GM21825 (cell line): ENCODE measurements at regions not wholly inside any gene's neighbourhood (a gene's known extent, or its start where the extent isn't known, plus 50 kb on each side); places are given as distances from the start of the nearest gene placed in this dataset.

Source experiments
- ATAC-seq: cut with Tn5 transposase; IDR thresholded peaks from one replicate; pipeline ENCODE4 v1.9.1; 2021; ENCODE audit warnings: mild to moderate bottlenecking, moderate library complexity; ENCODE audit not compliant: unreplicated experiment

DNA sequence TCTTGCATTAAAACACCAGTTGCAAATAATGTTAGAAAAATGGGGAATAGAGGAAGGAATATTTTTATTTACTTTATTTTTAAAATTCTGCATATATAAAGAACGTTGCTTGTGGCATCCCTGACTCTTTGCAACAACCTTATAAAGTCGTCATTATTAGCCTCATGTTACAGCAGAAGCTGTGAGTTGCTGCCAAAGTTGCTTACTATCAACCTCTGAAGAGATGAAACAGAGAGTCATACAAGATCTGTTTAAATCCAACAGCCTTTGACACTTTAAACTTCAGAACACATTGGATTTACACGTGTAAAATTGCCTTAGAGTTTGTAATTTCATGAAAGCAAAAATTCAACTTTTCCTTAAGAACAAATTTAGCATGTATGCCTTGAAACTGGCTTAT lies 221.9 kb downstream of the MRPL39 start:
- ATAC-seq: no peak

DNA sequence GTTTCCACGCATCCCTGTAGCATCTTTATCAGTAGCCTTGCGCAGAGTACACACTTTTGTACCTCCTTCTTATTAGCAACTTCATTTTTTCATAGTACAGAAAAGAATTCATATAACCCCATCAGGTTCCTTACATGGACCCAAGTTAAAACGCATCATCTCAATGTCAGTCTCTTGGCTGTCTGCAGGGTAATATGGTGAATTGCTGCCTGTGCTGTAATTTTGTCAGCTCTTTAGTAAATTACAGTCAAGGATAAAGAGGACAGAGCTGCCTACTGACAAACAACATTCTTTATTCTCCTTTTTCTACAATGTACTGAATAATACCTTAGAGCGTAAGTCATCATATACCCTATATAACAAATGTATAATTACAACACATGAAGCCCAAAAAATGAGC lies 222.5 kb downstream of the MRPL39 start:
- no peak for ATAC-seq

DNA sequence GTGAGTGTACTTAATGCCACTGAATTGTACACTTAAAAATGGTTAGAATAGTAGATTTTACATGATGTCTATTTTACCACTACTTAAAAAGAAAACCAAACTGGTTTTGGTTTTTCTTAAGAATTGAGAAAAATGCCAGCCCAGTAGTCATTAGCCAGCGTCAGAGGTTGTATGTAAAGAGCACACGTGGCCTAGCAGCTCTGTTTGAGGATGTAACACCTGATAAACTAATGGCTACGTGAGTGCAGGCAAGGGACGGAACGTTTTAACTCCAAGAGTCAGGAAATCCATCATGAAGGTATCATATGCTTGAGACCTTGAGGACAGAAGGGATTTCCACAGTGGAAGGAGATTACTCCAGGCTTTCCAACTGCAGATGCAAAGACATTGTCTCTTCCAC lies 223.7 kb downstream of the MRPL39 start:
- ATAC-seq: no peak

DNA sequence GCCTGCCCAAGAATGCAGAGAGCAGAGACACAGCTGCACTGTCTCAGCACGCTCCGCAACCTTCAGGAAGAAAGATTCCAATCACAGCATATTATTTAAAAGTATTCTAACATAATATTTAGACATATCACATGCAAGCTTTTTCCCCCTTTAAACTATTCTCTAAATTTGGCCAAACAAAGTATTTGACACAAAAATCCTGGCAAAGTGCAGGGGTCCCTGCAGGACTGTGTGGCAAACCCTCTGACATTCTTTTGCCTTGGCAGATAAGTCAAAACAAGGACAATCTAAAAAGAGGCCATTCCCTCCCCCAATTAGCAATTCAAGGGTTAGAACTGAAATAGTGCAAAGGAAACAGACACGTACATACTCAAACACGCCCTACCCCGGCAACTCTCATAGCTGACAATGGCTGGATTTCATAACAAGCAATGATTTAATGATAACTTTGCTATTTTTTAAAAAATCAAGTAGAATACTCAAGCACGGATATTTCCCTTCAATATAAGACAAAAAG lies 225.3 kb downstream of the MRPL39 start:
- ATAC-seq: no peak

DNA sequence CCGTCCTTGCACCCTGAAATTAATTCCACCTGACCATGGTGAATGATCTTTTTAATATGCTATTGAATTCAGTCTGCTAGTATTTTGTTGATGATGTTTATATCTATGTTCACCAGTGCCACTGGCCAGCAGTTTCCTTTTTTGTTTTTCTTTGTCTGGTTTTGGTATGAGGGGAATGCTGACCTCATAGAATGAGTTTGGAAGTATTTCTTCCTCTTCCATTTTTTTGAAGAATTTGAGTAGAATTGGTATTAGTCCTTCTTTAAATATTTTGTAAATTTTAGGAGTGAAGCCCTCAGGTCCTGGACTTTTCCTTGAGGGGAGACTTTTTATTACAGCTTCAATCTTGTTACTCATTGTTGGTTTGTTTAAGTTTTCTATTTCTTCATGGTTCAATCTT lies 231.6 kb downstream of the MRPL39 start:
- no peak for ATAC-seq

DNA sequence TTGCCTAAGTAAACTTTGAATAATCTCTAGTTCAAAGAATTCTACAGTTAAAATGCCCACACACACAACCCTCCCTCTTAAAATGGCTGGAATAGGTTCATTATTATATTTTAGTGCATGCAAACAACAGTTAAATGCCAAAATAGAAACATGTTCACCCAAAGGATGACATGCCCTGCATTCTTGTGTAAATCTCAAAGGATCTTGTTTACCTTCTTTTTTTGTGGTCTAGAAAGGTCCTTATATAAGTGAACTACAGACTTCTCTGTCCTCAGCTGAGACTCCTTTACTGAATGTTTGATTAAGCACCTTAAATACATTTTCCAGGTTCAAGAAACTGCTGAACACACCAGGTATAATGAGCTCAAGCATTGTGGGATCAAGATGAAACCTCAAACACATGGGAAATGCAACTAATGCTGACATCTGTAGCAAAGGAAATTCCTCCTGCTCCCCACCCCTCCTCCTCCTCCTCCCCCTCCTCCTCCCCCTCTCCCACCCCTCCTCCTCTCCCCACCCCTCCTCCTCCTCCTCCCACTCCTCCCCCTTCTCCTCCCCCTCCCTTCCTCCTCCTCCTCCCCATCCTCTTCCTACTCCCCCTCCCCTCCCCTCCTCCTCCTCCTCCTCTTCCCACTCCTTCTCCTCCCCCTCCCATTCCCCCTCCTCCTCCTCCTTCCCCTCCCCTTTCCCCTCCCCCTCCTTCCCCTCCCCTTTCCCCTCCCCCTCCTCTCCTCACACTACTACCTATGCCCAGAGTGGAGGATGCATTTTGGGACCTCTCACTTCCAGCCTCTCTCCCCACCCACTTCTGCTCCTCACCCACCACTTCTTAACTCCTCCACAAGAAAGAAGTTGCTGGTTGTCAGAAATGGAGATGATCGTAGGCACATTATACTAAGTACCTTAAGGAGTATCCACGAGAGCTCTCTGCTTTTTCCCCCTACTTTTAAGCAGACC lies 233.9 kb downstream of the MRPL39 start:
- ATAC-seq: no peak

DNA sequence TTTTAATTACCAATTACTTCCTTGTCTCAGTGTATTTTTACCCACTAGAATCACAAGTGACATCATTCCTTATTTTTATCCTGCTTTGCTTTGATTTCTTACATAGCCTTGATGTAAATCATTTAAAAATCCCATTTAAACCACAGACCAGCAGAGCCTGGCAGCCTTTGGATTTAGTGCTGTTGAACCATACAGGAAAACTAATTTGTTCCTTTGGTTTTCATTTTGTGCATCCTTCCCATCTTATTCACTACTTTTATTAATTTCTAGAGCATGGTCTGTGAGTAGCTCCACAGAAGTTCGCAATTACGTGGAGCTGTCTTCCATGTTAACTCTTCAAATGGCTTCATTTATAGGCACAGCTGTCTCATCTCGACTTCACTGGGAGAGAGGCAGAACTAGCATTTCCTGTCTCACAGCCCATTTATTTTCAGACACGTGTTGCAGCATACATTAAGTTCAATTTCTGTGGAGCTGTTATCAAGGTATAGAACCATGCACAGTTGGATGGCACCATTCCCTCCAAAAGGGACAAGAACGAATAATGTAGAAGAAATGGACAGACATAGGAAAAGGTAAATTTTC lies 235.3 kb downstream of the MRPL39 start:
- no peak for ATAC-seq

DNA sequence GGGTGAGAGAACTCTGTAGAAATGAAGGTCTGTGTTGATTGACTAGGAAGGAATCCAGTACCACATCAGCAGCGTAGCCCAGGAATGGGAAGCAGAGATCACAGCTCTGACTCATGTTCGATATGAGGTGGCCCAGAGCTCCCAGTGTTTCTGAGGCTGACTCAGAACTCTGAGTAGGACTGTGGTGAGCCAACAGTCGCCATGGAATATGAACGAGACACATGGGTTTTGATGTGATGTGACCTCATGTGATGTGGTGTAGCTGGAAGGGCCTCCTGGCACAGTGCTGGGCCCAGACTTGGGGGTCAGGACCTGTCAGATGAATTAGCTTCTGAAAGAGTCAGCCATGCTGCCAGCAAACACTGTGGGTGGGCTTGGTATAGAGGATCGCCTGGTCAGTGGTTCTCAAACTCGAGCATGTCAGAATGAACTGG lies 237.0 kb downstream of the MRPL39 start:
- no peak for ATAC-seq

DNA sequence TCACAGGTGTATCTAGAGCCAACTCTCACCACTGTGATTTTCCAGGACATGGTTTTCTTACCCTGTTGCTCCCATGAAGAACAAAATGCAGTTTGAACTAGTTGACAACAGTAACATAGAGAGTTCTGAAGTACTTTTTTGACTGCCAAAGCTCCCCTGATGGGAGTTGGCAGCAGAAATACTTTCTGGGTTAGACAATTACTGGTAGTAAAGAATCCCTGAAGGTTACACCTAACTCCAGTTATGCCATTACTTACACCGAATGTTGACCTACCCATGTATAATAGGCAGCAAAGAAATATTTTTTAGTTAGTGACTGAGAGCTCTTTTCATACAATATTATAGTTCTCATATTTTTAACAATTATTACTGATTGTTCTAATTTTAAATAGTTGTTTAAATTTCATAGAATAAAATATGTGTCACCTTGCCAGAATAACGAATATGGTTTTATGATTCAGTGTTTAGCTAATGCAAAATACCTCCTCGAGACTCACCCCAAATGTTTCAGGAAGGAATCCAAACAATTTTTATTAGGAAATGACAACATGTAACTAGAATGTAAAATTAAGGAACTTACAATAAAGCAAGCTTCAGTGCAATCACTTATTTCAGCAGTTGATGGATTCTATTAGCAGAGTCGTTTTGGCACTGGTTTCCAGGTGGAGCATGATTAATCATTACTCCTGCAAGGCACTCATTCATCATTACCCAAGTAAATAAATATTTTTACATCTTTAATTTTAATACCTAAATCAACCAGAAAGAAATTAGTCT lies 237.6 kb downstream of the MRPL39 start:
- ATAC-seq: no peak

DNA sequence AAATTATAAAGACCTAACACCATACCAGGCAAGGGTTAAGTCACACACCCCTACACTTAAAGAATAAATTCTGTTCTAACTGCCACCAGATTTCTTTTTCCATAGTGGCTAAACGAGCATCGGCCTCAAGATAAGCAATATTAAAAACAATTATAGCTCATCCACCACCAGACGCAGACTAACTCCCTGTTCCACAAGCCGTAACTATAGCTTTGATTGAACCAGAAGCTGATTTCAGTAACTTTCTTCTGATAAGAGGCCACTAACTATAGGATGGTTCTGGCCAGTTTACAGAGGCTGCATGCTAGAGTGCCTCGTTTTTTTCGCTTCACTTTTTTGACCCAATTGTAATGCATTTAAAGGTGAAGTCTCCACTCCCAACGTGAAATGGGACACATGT lies 238.8 kb downstream of the MRPL39 start:
- no peak for ATAC-seq

DNA sequence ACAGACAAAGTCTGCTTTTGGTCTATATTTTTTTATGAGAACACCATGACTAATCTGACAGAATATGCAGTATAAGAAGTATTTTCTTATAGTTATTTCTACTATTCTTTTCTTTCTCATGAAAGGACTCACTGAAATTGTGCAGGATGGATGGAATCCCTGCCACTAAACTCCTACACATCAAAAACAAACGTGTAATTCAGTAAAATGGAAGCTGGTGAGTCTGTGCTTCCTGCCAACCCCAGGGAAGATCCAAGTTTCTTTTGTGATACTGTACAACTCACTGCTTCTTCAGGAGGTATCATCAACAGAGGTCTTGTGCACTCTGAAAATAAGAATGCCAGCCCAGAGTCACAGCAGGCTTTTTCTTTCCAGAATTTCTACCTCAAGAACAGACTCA lies 241.2 kb downstream of the MRPL39 start:
- ATAC-seq: no peak

DNA sequence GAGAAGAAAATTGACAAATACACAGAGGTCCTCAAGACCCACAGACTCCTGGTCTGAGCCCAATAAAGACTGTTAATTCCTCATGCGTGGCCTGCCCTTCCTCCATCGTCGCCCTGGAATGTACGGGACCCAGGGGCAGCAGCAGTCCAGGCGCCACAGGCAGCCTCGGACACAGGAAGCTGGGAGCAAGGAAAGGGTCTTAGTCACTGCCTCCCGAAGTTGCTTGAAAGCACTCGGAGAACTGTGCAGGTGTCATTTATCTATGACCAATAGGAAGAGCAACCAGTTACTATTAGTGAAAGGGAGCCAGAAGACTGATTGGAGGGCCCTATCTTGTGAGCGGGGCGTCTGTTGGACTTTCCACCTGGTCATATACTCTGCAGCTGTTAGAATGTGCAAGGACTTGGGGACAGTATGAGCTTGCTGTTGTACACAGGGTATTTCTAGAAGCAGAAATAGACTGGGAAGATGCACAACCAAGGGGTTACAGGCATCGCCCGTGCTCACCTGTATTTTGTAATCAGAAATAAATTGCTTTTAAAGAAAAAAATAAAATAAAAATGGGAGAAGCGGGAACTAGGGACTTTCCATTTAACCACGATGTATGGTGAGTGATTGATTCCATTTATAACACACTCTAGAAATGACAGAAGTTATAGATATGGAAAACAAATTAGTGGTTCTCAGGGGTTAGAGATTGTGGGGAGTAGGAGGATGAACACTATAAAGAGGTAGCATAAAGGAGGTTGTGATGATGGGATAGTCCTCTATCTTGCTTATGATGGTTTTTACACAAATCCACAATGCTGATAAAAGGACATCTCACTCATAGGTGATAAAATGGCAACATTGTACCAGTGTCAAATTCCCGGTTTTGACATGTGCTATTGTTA lies 244.7 kb downstream of the MRPL39 start:
- ATAC-seq: no peak

DNA sequence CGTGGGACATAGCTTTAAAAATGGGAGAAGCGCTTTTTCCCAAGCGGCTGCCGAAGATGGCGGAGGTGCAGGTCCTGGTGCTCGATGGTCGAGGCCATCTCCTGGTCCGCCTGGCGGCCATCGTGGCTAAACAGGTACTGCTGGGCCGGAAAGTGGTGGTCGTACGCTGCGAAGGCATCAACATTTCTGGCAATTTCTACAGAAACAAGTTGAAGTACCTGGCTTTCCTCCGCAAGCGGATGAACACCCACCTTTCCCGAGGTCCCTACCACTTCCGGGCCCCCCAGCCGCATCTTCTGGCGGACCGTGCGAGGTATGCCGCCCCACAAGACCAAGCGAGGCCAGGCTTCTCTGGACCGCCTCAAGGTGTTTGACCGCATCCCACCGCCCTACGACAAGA lies 245.5 kb downstream of the MRPL39 start:
- ATAC-seq: no peak

DNA sequence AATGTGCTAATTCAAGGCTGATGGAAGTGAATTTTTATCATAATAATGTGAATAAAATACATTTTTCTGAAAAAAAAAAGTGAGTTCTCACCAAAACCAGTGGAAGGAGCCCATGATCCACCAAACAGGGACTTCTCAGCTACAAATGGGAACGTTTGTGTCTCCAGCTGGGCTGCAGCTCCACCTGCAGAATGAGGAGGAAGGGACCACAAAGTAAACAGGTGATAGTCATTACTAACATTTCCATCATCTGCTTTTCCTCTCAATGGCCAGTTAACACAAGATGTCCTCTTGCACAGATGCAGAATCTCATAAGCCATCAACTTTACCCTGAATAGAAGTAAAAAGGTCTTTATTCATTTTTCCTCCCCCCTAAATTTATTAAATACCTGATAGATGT lies 246.2 kb downstream of the MRPL39 start:
- ATAC-seq: no peak

DNA sequence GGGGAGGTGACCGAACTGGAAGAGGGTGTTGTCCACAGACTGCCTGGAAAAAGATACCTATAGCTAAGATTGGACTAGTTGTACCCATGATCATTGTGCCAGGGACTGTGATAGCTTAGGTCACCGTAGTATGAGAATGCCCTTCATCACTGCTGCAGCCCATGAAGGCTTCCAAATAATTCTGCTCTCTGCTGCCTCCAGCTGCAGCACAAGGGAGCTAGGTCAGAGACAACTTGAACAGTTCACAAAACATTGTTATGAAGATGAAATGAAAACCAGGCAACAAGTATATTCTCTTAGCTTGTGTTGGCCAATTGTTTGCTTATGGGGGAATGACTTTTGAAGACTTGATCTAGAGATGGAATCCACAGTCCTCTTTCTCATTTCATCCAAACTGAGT lies 246.7 kb downstream of the MRPL39 start:
- no peak for ATAC-seq

DNA sequence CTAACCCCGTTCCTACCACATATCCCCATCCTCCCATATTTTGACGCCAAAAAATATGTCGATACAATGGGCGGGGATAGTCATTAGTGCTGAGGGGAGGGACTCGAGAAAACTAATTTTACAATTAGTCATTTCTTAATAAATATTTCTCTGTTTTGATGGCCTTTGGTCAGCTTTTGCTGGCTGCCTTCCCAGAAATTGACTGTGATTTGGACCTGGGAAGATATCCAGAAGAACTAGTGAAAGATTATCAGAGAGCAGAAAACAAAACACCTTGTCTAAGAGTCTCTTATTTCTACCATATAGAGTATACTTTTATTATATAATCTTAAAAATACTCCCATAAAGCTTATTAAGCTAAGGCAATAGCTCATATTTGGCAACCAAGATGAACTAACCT lies 247.6 kb downstream of the MRPL39 start:
- no peak for ATAC-seq

DNA sequence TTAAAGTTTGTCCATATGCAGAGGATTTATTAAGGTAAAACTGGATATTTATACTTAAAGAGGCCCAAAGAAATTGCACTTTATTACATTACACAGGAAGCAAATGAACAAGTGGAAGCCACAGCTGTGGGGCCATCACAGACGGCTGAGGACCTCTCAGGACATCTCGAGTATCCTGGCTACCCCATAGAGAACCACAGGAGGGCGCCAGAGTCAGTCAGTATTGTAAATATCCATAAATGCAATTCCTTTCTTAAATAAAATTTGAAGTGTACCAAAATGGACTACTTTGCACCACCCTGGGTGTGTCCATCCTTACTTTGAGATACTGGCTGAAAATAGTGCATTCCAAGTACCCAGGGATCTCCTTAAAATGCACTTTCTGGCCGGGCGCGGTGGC lies 257.2 kb downstream of the MRPL39 start:
- ATAC-seq: no peak

DNA sequence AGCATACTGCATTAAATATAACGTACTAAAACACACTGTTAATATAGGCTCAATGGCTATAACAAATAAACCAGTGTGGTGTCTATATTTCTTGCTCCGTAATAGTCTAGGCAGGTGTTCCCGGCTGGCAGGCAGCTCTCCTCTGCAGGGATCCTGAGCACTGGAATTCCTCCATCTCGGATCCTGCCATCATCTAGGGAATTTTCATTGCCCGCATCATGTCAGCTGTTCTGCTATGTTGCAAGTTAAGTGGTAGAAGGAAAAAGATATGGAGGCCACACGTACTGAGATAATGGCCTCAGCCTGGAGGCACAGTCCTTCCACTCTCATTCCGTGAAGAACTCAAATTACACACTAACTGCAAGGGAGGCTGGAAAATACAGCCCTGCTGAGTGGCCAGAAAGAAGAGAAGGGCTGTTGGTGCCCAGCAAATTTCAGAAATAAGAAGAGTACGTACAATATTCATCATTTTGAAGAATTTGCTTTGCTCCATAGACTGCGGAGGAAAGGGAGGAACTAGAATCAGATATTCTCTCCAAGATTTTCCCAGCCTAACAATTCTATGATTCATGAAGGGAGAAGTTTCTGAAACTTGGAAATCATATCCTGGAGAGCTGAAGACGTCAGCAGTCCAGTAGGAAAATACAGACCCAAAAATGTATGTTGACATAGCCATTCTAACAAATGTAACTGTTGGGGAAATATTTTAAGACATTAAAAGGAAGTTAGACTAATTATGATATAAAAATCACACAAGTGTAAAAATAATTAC lies 263.3 kb downstream of the MRPL39 start:
- ATAC-seq: no peak

DNA sequence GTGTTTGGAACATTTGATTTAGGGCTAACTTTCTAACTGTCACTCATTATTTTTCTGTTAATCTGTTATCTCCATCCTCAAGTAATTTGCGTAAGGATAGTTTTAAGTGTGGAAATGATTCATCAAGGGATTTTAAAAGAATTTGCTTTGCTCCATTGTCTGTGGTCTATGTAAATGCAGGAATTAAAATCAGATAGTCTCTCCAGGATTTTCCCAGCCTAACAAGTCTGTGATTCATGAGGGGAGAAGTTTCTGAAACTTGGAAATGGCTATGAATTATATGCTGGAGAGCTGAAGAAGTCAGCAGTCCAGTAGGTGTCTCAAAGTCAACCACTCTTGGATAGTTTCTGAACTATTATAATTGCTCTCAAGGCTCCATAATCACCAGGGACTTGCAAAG lies 264.5 kb downstream of the MRPL39 start:
- no peak for ATAC-seq

DNA sequence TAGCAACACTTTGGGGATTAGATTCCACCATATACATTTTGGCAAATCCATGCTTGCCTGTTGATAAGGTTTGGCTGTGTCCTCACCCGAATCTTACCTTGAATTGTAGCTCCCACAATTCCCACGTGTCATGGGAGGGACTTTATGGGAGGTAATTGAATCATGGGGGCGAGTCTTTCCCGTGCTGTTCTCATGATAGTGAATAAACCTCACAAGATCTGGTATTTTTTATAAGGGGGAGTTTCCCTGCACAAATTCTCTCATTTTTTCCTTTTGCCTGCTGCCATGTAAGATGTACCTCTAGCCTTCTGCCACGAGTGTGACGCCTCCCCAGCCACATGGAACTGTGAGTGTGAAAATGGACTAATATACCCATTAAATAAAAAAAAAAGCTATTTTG lies 265.3 kb downstream of the MRPL39 start:
- no peak for ATAC-seq
